ENCODE measurements at regions not wholly inside any gene's neighbourhood (a gene's known extent, or its start where the extent isn't known, plus 50 kb on each side); places are given as distances from the start of the nearest gene placed in this dataset.

DNA sequence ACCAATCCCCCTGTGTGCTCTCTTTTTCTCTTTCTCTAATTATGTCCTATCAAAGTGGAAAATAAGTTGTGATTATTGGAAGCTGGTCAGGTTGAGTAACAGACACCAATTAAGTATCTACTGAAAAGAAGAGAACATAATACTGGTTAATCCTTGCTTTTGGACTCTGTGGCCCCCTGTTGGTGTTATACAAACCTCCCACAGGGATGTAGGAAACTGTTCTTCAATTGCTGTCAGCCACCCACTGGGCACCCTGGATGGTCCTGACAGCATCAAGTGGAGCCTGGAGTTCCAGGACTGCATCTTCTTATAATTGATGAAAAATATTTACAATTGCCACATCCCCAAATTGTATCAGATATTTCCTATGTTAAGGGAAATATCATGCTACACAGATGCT is 939.7 kb downstream of the KCNMA1 start (continued):
- TF ChIP-seq, protein P1, sequence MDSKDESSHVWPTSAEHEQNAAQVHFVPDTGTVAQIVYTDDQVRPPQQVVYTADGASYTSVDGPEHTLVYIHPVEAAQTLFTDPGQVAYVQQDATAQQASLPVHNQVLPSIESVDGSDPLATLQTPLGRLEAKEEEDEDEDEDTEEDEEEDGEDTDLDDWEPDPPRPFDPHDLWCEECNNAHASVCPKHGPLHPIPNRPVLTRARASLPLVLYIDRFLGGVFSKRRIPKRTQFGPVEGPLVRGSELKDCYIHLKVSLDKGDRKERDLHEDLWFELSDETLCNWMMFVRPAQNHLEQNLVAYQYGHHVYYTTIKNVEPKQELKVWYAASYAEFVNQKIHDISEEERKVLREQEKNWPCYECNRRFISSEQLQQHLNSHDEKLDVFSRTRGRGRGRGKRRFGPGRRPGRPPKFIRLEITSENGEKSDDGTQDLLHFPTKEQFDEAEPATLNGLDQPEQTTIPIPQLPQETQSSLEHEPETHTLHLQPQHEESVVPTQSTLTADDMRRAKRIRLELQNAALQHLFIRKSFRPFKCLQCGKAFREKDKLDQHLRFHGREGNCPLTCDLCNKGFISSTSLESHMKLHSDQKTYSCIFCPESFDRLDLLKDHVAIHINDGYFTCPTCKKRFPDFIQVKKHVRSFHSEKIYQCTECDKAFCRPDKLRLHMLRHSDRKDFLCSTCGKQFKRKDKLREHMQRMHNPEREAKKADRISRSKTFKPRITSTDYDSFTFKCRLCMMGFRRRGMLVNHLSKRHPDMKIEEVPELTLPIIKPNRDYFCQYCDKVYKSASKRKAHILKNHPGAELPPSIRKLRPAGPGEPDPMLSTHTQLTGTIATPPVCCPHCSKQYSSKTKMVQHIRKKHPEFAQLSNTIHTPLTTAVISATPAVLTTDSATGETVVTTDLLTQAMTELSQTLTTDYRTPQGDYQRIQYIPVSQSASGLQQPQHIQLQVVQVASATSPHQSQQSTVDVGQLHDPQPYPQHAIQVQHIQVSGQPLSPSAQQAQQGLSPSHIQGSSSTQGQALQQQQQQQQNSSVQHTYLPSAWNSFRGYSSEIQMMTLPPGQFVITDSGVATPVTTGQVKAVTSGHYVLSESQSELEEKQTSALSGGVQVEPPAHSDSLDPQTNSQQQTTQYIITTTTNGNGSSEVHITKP (IDR thresholded peaks at IDR 0.05; ENCODE audit: partially characterized antibody), result no peak
- no peak for TF ChIP-seq NFE2L1 (tag; IDR thresholded peaks at IDR 0.05; ENCODE audit: borderline replicate concordance, low read depth)
- TF ChIP-seq, protein P2, sequence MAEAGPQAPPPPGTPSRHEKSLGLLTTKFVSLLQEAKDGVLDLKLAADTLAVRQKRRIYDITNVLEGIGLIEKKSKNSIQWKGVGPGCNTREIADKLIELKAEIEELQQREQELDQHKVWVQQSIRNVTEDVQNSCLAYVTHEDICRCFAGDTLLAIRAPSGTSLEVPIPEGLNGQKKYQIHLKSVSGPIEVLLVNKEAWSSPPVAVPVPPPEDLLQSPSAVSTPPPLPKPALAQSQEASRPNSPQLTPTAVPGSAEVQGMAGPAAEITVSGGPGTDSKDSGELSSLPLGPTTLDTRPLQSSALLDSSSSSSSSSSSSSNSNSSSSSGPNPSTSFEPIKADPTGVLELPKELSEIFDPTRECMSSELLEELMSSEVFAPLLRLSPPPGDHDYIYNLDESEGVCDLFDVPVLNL (CRISPR knock-in tag; IDR thresholded peaks at IDR 0.05; ENCODE audit: low read depth), result no peak
- TF ChIP-seq TAF9B (IDR thresholded peaks at IDR 0.05; ENCODE audit: partially characterized antibody), result no peak
- TF ChIP-seq BDP1 (IDR thresholded peaks at IDR 0.05; ENCODE audit: insufficient read depth, insufficient read length), result no peak

DNA sequence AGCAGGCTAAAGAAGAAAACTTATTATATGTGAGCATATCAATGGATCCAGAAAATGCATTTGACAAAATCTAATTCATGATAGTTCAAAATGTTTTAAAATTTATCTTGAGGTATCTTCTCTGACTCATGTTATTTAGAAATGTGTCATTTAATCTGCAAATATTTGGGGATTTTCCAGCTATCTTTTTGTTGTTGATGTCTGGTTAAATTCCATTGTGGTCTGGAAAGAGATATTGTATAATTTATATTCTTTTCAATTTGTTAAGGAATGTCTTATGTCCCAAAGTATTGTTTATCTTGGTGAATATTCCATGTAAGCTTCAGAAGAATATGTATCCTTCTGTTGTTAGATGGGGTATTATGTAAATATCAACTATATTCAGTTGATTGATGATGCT is 942.5 kb downstream of the KCNMA1 start:
- Histone ChIP-seq H3K9me1 (ENCODE audit: control insufficient read depth, insufficient read depth, low read length) (no peaks in the 10 kb centered on the region), H3K36me3 (ENCODE audit: control insufficient read depth, insufficient read depth, low read length) (no peaks in the 10 kb centered on the region), H2AFZ (ENCODE audit: low read depth, low read length) (no peak overlapping the region), H3K4me3 (no peak overlapping the region), H3K9ac (ENCODE audit: insufficient read depth in 1 of 2, low read depth in 2 of 2, low read length in 2 of 2) (no peak overlapping the region), H3K27me3 (ENCODE audit: control insufficient read depth in 2 of 2, insufficient read depth in 2 of 2, low read length in 2 of 2) (no peaks in the 10 kb centered on the region), H4K20me1 (replicated peaks; ENCODE audit: control insufficient read depth, insufficient read depth, low read length) (no peaks in the 10 kb centered on the region), H3K4me2 (ENCODE audit: insufficient read depth, low read length) (no peak overlapping the region), H3K4me1 (replicated peaks in 1 of 2; ENCODE audit: control insufficient read depth in 2 of 2, insufficient read depth in 2 of 2, low read length in 2 of 2) (no peaks in the 10 kb centered on the region), H3K27ac (ENCODE audit: extremely low read depth, low read depth, low read length) (no peak overlapping the region), H3K9me3 (replicated peaks; ENCODE audit: control insufficient read depth, insufficient read depth, low read depth, low read length) (no peaks in the 10 kb centered on the region; the same call in 1 of the 2 replicates), H3K79me2 (ENCODE audit: control insufficient read depth, insufficient read depth, low read length) (no peaks in the 10 kb centered on the region)
- ChIA-PET CTCF (ENCODE audit: low intra/inter-chr PET ratio) (no interaction called here), POLR2A (no interaction called here)
- intact Hi-C loops (cut with micrococcal nuclease) (no loop called here), in situ Hi-C loops (cut with MboI) (no loop called here)
- no TSS peak for BruUV-seq (replicated peaks)
- DNase-seq (ENCODE audit: extremely low read depth in 1 of 4, low spot score in 3 of 4) (no peak), FAIRE-seq (no peak), ATAC-seq (no peak)
- TF ChIP-seq NR2F6 (CRISPR knock-in tag; IDR thresholded peaks at IDR 0.05) (no peak), NFYB (IDR thresholded peaks at IDR 0.05; ENCODE audit: extremely low read depth, insufficient read length) (no peak), SUPT5H (IDR thresholded peaks at IDR 0.05) (no peak), NBN (IDR thresholded peaks at IDR 0.05; ENCODE audit: low read depth) (no peak), SPI1 (IDR thresholded peaks at IDR 0.05; ENCODE audit: borderline replicate concordance, low read depth, low read length) (no peak), SP2 (IDR thresholded peaks at IDR 0.05; ENCODE audit: extremely low read depth, low read depth, low read length, poor library complexity, severe bottlenecking) (no peak), L3MBTL2 (IDR thresholded peaks at IDR 0.05) (no peak), CHD1 (IDR thresholded peaks at IDR 0.05; ENCODE audit: low read length) (no peak), MIER1 (IDR thresholded peaks at IDR 0.05; ENCODE audit: low read depth) (no peak)
- TF ChIP-seq, protein P3, sequence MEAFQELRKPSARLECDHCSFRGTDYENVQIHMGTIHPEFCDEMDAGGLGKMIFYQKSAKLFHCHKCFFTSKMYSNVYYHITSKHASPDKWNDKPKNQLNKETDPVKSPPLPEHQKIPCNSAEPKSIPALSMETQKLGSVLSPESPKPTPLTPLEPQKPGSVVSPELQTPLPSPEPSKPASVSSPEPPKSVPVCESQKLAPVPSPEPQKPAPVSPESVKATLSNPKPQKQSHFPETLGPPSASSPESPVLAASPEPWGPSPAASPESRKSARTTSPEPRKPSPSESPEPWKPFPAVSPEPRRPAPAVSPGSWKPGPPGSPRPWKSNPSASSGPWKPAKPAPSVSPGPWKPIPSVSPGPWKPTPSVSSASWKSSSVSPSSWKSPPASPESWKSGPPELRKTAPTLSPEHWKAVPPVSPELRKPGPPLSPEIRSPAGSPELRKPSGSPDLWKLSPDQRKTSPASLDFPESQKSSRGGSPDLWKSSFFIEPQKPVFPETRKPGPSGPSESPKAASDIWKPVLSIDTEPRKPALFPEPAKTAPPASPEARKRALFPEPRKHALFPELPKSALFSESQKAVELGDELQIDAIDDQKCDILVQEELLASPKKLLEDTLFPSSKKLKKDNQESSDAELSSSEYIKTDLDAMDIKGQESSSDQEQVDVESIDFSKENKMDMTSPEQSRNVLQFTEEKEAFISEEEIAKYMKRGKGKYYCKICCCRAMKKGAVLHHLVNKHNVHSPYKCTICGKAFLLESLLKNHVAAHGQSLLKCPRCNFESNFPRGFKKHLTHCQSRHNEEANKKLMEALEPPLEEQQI (IDR thresholded peaks at IDR 0.05), result no peak
- TF ChIP-seq, protein P4, sequence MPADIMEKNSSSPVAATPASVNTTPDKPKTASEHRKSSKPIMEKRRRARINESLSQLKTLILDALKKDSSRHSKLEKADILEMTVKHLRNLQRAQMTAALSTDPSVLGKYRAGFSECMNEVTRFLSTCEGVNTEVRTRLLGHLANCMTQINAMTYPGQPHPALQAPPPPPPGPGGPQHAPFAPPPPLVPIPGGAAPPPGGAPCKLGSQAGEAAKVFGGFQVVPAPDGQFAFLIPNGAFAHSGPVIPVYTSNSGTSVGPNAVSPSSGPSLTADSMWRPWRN (IDR thresholded peaks at IDR 0.05; ENCODE audit: low read depth), result no peak

All from K562 (cell line).